WI38 (cell line): ENCODE measurements at regions not wholly inside any gene's neighbourhood (a gene's known extent, or its start where the extent isn't known, plus 50 kb on each side); places are given as distances from the start of the nearest gene placed in this dataset.

Experiments used
- H3K4me3 ChIP-seq: 2 replicates; pipeline ENCODE4 v1.5.1; 2011; ENCODE audit warnings: low read depth, mild to moderate bottlenecking, control low read depth, low read length
- TF ChIP-seq, protein P1 (sequence below): IDR thresholded peaks from 2 replicates; pipeline ENCODE4 v1.5.1; 2012; ENCODE audit warnings: low read depth, mild to moderate bottlenecking, control low read depth, low read length

DNA sequence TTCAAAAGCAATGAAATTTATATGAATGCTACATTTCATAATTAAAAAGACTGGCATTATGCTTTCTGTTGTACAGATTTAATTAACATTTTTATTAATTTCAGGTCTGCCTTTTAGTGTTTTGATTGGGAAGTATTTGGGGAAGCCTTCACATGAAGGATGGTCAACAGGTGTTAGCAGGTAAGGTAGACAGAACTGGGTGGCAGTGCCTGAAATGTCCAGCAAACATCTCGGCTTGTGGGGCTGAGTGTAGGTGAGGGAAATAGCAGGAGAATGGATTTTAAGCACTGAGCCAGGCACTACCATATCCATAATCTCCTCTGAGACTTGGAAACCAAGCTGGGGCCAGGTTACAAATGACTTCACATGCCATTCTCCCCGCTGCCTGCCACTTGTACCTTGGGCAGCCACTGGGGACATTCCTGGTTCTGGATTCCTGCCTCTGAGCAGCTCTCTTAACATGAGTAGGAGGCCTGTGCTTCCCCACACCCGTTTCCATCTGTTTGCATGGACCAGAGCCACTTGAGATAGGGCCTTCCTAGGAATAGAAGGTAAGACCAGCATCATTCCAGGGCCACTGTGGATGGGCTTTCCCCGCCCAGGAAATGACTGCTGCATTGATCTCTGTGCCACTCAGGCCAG lies 125.9 kb upstream of the HES1 start:
- no peak overlapping the region for H3K4me3 ChIP-seq
- TF ChIP-seq, protein P1, sequence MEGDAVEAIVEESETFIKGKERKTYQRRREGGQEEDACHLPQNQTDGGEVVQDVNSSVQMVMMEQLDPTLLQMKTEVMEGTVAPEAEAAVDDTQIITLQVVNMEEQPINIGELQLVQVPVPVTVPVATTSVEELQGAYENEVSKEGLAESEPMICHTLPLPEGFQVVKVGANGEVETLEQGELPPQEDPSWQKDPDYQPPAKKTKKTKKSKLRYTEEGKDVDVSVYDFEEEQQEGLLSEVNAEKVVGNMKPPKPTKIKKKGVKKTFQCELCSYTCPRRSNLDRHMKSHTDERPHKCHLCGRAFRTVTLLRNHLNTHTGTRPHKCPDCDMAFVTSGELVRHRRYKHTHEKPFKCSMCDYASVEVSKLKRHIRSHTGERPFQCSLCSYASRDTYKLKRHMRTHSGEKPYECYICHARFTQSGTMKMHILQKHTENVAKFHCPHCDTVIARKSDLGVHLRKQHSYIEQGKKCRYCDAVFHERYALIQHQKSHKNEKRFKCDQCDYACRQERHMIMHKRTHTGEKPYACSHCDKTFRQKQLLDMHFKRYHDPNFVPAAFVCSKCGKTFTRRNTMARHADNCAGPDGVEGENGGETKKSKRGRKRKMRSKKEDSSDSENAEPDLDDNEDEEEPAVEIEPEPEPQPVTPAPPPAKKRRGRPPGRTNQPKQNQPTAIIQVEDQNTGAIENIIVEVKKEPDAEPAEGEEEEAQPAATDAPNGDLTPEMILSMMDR, result no peak

DNA sequence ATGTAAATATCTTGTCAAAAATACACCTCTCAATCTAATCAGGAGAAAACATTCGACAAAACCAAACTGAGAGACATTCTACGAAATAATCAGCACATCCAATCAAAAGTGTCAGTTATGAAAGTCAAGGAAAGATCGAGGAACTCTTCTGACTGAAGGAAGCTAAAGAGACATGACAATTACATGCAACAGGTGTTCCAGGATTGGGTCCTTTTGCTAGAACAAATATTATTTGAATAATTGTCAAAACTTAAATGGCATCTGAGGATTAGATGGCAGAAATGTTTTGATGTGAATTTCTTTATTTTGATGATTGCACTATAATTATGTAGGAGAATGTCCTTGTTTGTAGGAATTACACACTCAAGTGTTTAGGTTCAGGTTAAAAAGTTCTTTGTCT lies 124.1 kb upstream of the HES1 start:
- H3K4me3 ChIP-seq, result no peak overlapping the region
- TF ChIP-seq, protein P1, result no peak

DNA sequence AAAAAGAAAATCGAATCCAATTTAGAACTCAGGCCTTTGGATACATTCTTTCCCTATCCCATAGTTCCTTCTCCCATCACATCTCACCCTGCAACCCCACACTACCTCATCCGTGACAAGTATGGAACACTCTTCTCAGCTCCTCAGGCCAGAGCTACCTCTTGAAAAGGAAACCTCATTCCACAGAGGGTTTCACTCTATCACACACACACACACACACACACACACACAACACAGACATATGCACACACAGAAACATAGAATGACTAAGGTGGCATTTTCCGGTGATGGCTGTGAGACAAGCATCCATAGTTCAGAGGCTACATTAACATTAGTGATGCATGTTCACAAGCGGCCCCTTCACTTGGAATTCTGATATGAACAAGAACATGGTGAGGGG lies 122.0 kb upstream of the HES1 start:
- H3K4me3 ChIP-seq, result no peak overlapping the region
- TF ChIP-seq, protein P1, result no peak

DNA sequence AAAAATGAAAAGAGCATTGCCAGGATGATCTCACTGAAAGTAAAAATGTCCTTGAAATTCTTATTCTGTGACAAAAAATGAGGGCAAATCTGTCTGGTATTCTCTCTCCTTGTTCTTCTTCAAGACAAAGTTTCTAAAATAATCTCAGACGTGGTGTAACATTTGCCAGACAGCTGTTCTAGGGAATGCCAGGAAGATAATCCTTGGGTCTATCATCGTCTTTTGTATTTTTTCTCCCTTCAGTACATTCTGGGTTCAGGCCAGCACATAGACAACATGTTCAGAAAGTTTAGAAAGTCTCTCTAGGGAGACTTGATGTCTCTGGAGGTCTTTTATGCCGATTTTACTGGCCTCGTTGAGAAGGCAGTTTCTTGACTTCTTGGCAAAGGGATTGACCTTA lies 121.2 kb upstream of the HES1 start:
- no peak overlapping the region for H3K4me3 ChIP-seq
- TF ChIP-seq, protein P1, result no peak

DNA sequence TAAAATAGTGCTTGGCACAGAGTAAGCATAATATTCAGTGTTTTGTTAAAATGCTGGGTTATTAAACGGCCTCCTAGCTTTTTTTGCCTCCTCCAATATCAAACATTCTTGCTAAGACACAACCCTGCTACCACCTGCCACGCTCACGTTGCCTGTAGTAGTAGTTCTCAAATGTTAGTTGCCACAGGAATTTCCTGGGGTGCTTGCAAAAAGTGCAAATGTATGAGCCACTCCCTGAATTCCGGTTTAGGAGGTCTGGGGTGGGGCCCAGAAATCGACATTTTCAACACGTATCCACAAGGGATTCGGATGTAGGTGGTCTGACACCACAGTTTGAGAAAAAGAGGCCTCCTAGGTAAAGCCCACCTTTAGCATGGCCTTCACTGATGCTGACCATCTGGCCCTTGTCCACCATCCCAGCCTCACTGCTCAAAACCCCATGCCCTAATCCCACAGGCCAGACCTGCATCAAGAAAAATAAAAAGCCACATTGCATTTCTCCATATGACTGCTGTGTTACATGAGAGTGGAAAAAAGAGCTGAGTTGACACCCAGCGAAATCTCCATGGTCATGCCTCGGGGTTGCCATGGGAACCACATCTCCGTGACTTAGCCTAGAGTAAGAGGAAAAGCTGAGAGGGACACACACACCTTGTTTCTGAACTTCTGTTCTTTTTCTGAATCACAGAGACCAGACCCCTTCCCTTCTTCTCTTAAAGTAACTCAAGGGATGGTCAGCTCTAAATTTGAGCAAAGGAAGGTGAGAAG lies 116.4 kb upstream of the HES1 start:
- TF ChIP-seq, protein P1, result no peak
- no peak overlapping the region for H3K4me3 ChIP-seq

DNA sequence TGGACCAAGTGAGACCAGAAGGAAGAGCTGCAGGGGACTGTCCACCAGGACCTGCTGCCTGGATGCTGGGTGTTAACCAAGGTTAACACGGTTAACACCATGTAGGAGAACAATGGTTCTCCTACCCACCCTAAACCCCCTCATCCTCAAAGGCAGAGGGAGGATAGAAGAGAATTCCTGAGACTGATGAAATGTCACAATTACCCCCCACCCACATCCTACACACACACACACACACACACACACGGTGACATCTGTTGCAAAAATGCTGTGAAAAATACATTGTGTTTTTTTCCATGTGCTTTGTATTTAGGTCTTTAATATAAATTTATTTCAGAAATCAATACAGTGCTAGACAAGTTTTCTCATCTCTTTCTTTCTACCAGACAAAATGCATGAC lies 113.9 kb upstream of the HES1 start:
- TF ChIP-seq, protein P1, result no peak
- H3K4me3 ChIP-seq, result no peak overlapping the region

DNA sequence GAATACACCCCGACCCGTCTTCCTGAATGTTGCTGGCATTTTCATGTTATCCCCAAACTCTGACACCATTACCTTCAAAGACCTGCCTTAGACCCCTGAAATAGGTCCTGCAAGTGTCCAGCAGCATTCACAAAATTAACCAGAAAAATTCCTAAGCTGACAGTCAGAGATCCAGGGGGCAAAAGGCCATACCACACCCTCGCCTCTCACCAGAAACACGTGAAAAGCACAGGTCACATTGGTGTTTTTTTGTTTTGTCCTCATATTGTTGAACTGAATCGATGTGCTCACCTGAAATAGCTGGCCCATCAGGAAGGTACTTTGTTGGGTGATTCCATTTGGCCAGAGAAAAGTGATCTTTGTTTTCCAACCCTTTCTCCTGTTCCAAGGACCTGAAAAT lies 113.1 kb upstream of the HES1 start:
- H3K4me3 ChIP-seq, result no peak overlapping the region
- TF ChIP-seq, protein P1, result no peak
